Epithelial cell of proximal tubule (primary cell): ENCODE measurements at regions not wholly inside any gene's neighbourhood (a gene's known extent, or its start where the extent isn't known, plus 50 kb on each side); places are given as distances from the start of the nearest gene placed in this dataset.

ENCODE experiments used
- DNase-seq: peaks from one replicate; pipeline ENCODE4 v3.0.0-alpha.2; 2011; ENCODE audit warnings: low read depth
- H3K4me3 ChIP-seq: 2 replicates; pipeline ENCODE4 v1.5.1; 2011; ENCODE audit warnings: low read depth, mild to moderate bottlenecking, low read length
- CTCF ChIP-seq: conservative IDR thresholded peaks from 2 replicates; pipeline ENCODE4 v1.5.1; 2012; ENCODE audit warnings: low read depth, mild to moderate bottlenecking, low read length

DNA sequence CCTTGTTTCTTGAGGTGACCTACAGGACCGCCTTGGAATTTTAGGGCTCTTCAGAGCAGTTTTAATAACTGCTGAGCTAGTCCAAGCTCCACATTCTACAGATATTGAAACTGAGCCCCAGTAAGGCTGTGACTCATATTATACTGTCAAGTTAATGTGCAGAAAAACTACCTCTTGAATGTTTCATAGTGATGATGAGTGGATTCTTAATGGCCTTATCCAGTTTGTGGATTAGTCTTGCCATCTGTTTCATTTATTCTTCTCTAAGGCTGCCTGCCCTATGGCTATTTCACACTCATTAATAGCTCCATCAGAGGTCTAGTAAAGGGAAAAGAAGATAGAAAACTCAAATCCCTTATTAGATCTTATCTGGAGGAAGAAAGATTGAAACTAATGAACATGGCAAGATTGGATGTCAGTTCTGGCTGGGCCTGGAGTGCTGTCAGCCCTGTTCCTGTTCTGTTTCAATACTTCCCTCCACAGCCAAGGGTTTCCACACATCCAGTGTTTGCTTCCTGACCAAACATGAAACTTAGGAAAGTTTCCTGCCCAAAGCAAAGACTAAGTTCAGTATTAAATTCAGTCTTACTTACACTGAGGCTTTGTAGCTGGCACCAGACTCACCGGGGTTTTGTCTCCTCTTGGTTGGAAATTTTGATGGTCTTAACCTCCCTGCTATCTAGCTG is 215.6 kb upstream of the DMAC1 start:
- H3K4me3 ChIP-seq: no peak overlapping the region
- DNase-seq: no peak
- TF ChIP-seq CTCF: no peak

- DNase-seq: peak; percentile 25
- H3K4me3 ChIP-seq: no peak overlapping the region
- TF ChIP-seq CTCF: no peak
Measured at GRCh38 chr9:8012986-8013385, 213.4 kb upstream of the DMAC1 start.

- TF ChIP-seq CTCF: no peak
- DNase-seq: no peak
Measured at GRCh38 chr9:8011974-8012373, 212.4 kb upstream of the DMAC1 start.

DNA sequence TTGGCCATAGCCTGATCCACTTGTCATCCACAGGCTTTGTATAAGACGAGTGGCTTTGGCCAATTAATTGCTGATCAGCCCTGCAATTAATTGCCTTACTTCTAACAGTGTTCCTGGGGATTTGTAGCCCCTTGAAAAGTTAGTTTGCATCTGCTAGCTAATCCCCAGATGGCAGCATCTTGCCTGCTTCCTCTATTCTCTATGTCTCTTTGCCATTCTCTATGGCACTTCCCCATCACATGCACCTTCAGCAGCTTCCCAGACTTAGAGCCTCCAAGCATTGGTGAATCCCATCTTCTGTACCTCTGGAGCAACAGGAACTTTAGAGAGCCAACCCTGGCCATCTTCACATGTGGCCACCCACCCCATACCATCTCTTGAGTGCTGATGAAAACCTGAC is 197.0 kb upstream of the DMAC1 start:
- TF ChIP-seq CTCF: no peak
- DNase-seq: no peak
- no peak overlapping the region for H3K4me3 ChIP-seq

More at GRCh38 chr9:8011974-8012373, 212.4 kb upstream of the DMAC1 start:
- no peak overlapping the region for H3K4me3 ChIP-seq

DNA sequence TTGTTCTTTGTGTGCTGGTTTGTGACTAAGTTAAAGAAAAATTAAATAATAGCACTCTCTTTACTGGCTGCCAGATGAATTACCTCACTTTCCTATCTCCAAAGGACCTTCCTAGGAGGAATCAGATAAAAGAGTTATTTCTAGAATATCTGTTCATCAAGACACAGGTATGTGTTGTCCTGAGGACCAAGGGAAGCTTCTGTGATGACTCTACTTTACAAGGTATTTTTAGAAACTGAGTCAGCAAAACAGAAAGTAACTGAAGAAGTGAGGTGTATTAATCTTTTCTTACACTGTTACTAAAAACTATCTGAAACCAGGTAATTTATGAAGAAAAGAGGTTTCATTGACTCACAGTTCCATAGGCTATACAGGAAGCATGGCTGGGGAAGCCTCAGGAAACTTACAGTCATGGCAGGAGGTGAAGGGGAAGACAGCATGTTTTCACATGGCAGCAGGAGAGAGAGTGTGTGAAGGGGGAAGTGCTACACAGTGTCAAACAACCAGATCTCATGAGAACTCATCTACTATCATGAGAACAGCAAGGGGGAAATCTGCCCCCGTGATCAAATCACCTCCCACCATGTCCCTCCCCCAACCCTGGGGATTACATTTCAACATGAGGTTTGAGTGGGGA is 189.2 kb upstream of the DMAC1 start:
- no peak for DNase-seq
- H3K4me3 ChIP-seq: no peak overlapping the region
- TF ChIP-seq CTCF: no peak

DNA sequence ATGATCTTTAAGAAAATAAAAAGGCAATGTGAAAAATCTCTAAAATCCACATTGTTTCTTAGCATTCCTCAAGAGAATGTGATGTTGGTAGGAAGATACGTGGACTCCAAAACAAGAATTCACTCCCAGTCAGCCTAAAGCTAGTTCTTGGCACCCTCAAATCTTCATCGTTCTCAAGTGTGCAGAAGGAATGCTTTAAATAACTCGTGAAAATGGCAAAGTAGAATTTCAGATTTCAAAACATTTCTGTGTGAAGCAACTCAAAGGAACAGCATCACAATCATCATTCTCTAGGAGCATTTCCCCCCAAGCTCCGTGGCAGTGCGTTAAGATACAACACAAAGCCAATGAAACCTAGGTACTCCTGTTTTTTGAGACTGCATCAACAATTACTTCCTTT is 185.1 kb upstream of the DMAC1 start:
- no peak for DNase-seq
- no peak for TF ChIP-seq CTCF
- H3K4me3 ChIP-seq: no peak overlapping the region

GRCh38 chr9:7984203-7984602 is 184.6 kb upstream of the DMAC1 start:
- H3K4me3 ChIP-seq: no peak overlapping the region
- TF ChIP-seq CTCF: no peak
- no peak for DNase-seq
